ENCODE measurements at regions not wholly inside any gene's neighbourhood (a gene's known extent, or its start where the extent isn't known, plus 50 kb on each side); places are given as distances from the start of the nearest gene placed in this dataset.

GRCh38 chr16:6300523-6300922 lies 1032.1 kb upstream of the RBFOX1 start (continued):
- TF ChIP-seq SNAI2 (CRISPR knock-in tag; IDR thresholded peaks at IDR 0.05) (no peak), ESRRG (CRISPR knock-in tag; IDR thresholded peaks at IDR 0.05) (no peak), TOX (CRISPR knock-in tag; IDR thresholded peaks at IDR 0.05; ENCODE audit: borderline replicate concordance) (no peak), OSR1 (CRISPR knock-in tag; IDR thresholded peaks at IDR 0.05) (no peak), ARNTL (CRISPR knock-in tag; IDR thresholded peaks at IDR 0.05; ENCODE audit: borderline replicate concordance, low read depth) (no peak), CREB5 (CRISPR knock-in tag; IDR thresholded peaks at IDR 0.05; ENCODE audit: low read depth) (no peak)

GRCh38 chr16:6297666-6298410 lies 1034.8 kb upstream of the RBFOX1 start:
- no peak for ATAC-seq
- no peak for TF ChIP-seq PATZ1 (CRISPR knock-in tag; IDR thresholded peaks at IDR 0.05; ENCODE audit: borderline replicate concordance)
- TF ChIP-seq ZNF8 (CRISPR knock-in tag; IDR thresholded peaks at IDR 0.05) = no peak
- no peak for TF ChIP-seq CREB5 (CRISPR knock-in tag; IDR thresholded peaks at IDR 0.05; ENCODE audit: low read depth)
- TF ChIP-seq TSHZ2 (CRISPR knock-in tag; IDR thresholded peaks at IDR 0.05) = no peak
- no peak for TF ChIP-seq ARNTL (CRISPR knock-in tag; IDR thresholded peaks at IDR 0.05; ENCODE audit: borderline replicate concordance, low read depth)
- TF ChIP-seq ZNF565 (CRISPR knock-in tag; conservative IDR thresholded peaks at IDR 0.05; ENCODE audit: low read depth) = no peak
- no peak for TF ChIP-seq ISL1 (CRISPR knock-in tag; IDR thresholded peaks at IDR 0.05)
- TF ChIP-seq ZNF70 (CRISPR knock-in tag; IDR thresholded peaks at IDR 0.05) = no peak
- TF ChIP-seq SNAI2 (CRISPR knock-in tag; IDR thresholded peaks at IDR 0.05) = no peak

GRCh38 chr16:6286176-6286575 lies 1046.5 kb upstream of the RBFOX1 start:
- no peak for ATAC-seq
- no peak for TF ChIP-seq TCF4 (CRISPR knock-in tag; IDR thresholded peaks at IDR 0.05; ENCODE audit: borderline replicate concordance)
- no peak for TF ChIP-seq CSDC2 (CRISPR knock-in tag; IDR thresholded peaks at IDR 0.05)
- no peak for TF ChIP-seq ZC3H10 (CRISPR knock-in tag; IDR thresholded peaks at IDR 0.05)
- TF ChIP-seq PPARA (CRISPR knock-in tag; IDR thresholded peaks at IDR 0.05; ENCODE audit: borderline replicate concordance) = no peak
- no peak for TF ChIP-seq ZFP30 (CRISPR knock-in tag; IDR thresholded peaks at IDR 0.05)
- no peak for TF ChIP-seq ISL1 (CRISPR knock-in tag; IDR thresholded peaks at IDR 0.05)
- TF ChIP-seq RARB (CRISPR knock-in tag; IDR thresholded peaks at IDR 0.05) = no peak

- ATAC-seq = no peak
Observed at GRCh38 chr16:6284731-6285130, 1047.9 kb upstream of the RBFOX1 start.

More at GRCh38 chr16:6284731-6285130, 1047.9 kb upstream of the RBFOX1 start:
- TF ChIP-seq SNAI2 (CRISPR knock-in tag; IDR thresholded peaks at IDR 0.05) = no peak
- TF ChIP-seq GLIS3 (CRISPR knock-in tag; IDR thresholded peaks at IDR 0.05) = no peak
- TF ChIP-seq ZNF8 (CRISPR knock-in tag; IDR thresholded peaks at IDR 0.05) = no peak
- no peak for TF ChIP-seq ZC3H10 (CRISPR knock-in tag; IDR thresholded peaks at IDR 0.05)
- TF ChIP-seq ZNF565 (CRISPR knock-in tag; conservative IDR thresholded peaks at IDR 0.05; ENCODE audit: low read depth) = no peak
- no peak for TF ChIP-seq OSR1 (CRISPR knock-in tag; IDR thresholded peaks at IDR 0.05)
- no peak for TF ChIP-seq ISL1 (CRISPR knock-in tag; IDR thresholded peaks at IDR 0.05)
- TF ChIP-seq TOX (CRISPR knock-in tag; IDR thresholded peaks at IDR 0.05; ENCODE audit: borderline replicate concordance) = no peak
- no peak for TF ChIP-seq RARB (CRISPR knock-in tag; IDR thresholded peaks at IDR 0.05)
- TF ChIP-seq ESRRG (CRISPR knock-in tag; IDR thresholded peaks at IDR 0.05) = no peak
- no peak for TF ChIP-seq CSRNP3 (CRISPR knock-in tag; IDR thresholded peaks at IDR 0.05)

Measured in SK-N-SH treated with all-trans-retinoic acid at 6 μM for 48 hours (cell line).